Neural progenitor cell (in vitro differentiated cells): ENCODE measurements at regions not wholly inside any gene's neighbourhood (a gene's known extent, or its start where the extent isn't known, plus 50 kb on each side); places are given as distances from the start of the nearest gene placed in this dataset.

Experiments
- DNase-seq: peaks from one replicate; pipeline ENCODE4 v3.0.0-alpha.2; 2016; ENCODE audit warnings: low spot score
- H2AFZ ChIP-seq: fragments of 200-600 bp; sonication (generic); replicated peaks from 2 replicates; pipeline ENCODE4 v1.6.1; 2016; ENCODE audit warnings: antibody characterized with exemption
- H3F3A ChIP-seq: fragments of 200-600 bp; sonication (generic); 2 replicates; pipeline ENCODE4 v1.6.1; 2016; ENCODE audit warnings: antibody characterized with exemption, low read depth
- H3K27ac ChIP-seq: fragments of 200-600 bp; sonication (generic); 2 replicates; pipeline ENCODE4 v1.5.1; 2016; ENCODE audit warnings: mild to moderate bottlenecking
- H3K27me3 ChIP-seq: fragments of 200-600 bp; sonication (generic); 2 replicates; pipeline ENCODE4 v1.6.1; 2016; ENCODE audit warnings: mild to moderate bottlenecking, moderate library complexity
- H3K36me3 ChIP-seq: fragments of 200-600 bp; sonication (generic); 2 replicates; pipeline ENCODE4 v1.5.1; 2016
- H3K4me1 ChIP-seq: fragments of 200-600 bp; sonication (generic); 2 replicates; pipeline ENCODE4 v1.6.1; 2016; ENCODE audit warnings: mixed run types
- H3K4me2 ChIP-seq: fragments of 200-600 bp; sonication (generic); 2 replicates; pipeline ENCODE4 v1.6.1; 2016
- H3K4me3 ChIP-seq: fragments of 200-600 bp; sonication (generic); 2 replicates; pipeline ENCODE4 v1.5.1; 2016
- H3K79me2 ChIP-seq: fragments of 200-600 bp; sonication (generic); 2 replicates; pipeline ENCODE4 v1.6.1; 2016; ENCODE audit warnings: low read depth
- H3K9ac ChIP-seq: fragments of 200-600 bp; sonication (generic); 2 replicates; pipeline ENCODE4 v1.6.1; 2016
- H3K9me3 ChIP-seq: fragments of 200-600 bp; sonication (generic); 2 replicates; pipeline ENCODE4 v1.5.1; 2016; ENCODE audit warnings: low read depth
- H4K20me1 ChIP-seq: fragments of 200-600 bp; sonication (generic); 2 replicates; pipeline ENCODE4 v1.6.1; 2016; ENCODE audit warnings: low read depth
- H3K27ac Mint-ChIP-seq: 3 replicates; pipeline ENCODE4 v1.8.0; 2021; ENCODE audit warnings: mixed read lengths
- H3K27me3 Mint-ChIP-seq: 2 replicates; pipeline ENCODE4 v1.8.0; 2022; ENCODE audit warnings: low read depth, mild to moderate bottlenecking, inconsistent platforms, moderate library complexity, mixed read lengths; ENCODE audit not compliant: insufficient read depth
- H3K36me3 Mint-ChIP-seq: 3 replicates; pipeline ENCODE4 v1.8.0; 2021; ENCODE audit warnings: mixed read lengths
- H3K4me1 Mint-ChIP-seq: 3 replicates; pipeline ENCODE4 v1.8.0; 2021; ENCODE audit warnings: mixed read lengths
- H3K4me3 Mint-ChIP-seq: 3 replicates; pipeline ENCODE4 v1.8.0; 2021; ENCODE audit warnings: mild to moderate bottlenecking, moderate library complexity, mixed read lengths
- H3K9me3 Mint-ChIP-seq: 3 replicates; pipeline ENCODE4 v1.8.0; 2020; ENCODE audit warnings: mixed read lengths
- CTCF ChIP-seq: fragments of 200-600 bp; sonication (generic); IDR thresholded peaks from 2 replicates; pipeline ENCODE4 v1.5.1; 2017; ENCODE audit warnings: antibody characterized with exemption, mild to moderate bottlenecking
- EZH2 ChIP-seq: fragments of 200-600 bp; sonication (generic); IDR thresholded peaks from 2 replicates; pipeline ENCODE4 v1.6.1; 2017; ENCODE audit warnings: antibody characterized with exemption, mild to moderate bottlenecking, moderate library complexity
- EZH2phosphoT487 ChIP-seq: fragments of 200-600 bp; sonication (generic); IDR thresholded peaks from 2 replicates; pipeline ENCODE4 v1.6.1; 2017; ENCODE audit warnings: antibody characterized with exemption

GRCh38 chr11:36890121-36890679 is 292.2 kb upstream of the RAG2 start:
- Histone ChIP-seq H3K36me3 (no peaks in the 10 kb centered on the region), H3K9ac (no peak overlapping the region), H3K4me2 (no peak overlapping the region), H4K20me1 (no peaks in the 10 kb centered on the region), H3F3A (no peaks in the 10 kb centered on the region), H3K9me3 (no peaks in the 10 kb centered on the region), H3K27me3 (no peaks in the 10 kb centered on the region), H2AFZ (no peak overlapping the region), H3K4me3 (no peak overlapping the region), H3K4me1 (no peaks in the 10 kb centered on the region), H3K27ac (no peak overlapping the region), H3K79me2 (no peaks in the 10 kb centered on the region)
- Mint-ChIP-seq H3K27ac (no peak overlapping the region), H3K4me3 (no peak overlapping the region), H3K36me3 (no peaks in the 10 kb centered on the region), H3K27me3 (no peaks in the 10 kb centered on the region), H3K4me1 (no peaks in the 10 kb centered on the region), H3K9me3 (no peaks in the 10 kb centered on the region)
- DNase-seq: no peak
- TF ChIP-seq EZH2phosphoT487: no peak
- no peak for TF ChIP-seq CTCF
- no peak for TF ChIP-seq EZH2

- no peaks in the 10 kb centered on the region for H3K4me1 ChIP-seq
- no peaks in the 10 kb centered on the region for H4K20me1 ChIP-seq
- no peak overlapping the region for H3K27ac Mint-ChIP-seq
- TF ChIP-seq CTCF (no peak), EZH2phosphoT487 (no peak), EZH2 (no peak)
- no peak overlapping the region for H3K9ac ChIP-seq
- H3K4me3 Mint-ChIP-seq: no peak overlapping the region
- no peaks in the 10 kb centered on the region for H3K4me1 Mint-ChIP-seq
- no peak for DNase-seq
- H3K4me2 ChIP-seq: no peak overlapping the region
- H3K79me2 ChIP-seq: no peaks in the 10 kb centered on the region
- H3K4me3 ChIP-seq: no peak overlapping the region
- H3K27me3 Mint-ChIP-seq: peaks cover 6% of the 10 kb centered on the region
- H3K9me3 Mint-ChIP-seq: no peaks in the 10 kb centered on the region
- no peak overlapping the region for H2AFZ ChIP-seq
- no peaks in the 10 kb centered on the region for H3K27me3 ChIP-seq
- no peak overlapping the region for H3K27ac ChIP-seq
- H3K36me3 Mint-ChIP-seq: no peaks in the 10 kb centered on the region
- H3K9me3 ChIP-seq: no peaks in the 10 kb centered on the region
- H3F3A ChIP-seq: no peaks in the 10 kb centered on the region
- no peaks in the 10 kb centered on the region for H3K36me3 ChIP-seq
These were observed 287.1 kb upstream of the RAG2 start for GRCh38 chr11:36885154-36885553.

- H4K20me1 ChIP-seq: no peaks in the 10 kb centered on the region
- no peaks in the 10 kb centered on the region for H3K27me3 ChIP-seq
- peaks cover 6% of the 10 kb centered on the region for H3K27me3 Mint-ChIP-seq
- H3K4me3 ChIP-seq: no peak overlapping the region
- H3K36me3 Mint-ChIP-seq: no peaks in the 10 kb centered on the region
- TF ChIP-seq EZH2phosphoT487: no peak
- TF ChIP-seq CTCF: no peak
- H3K4me1 Mint-ChIP-seq: no peaks in the 10 kb centered on the region
- no peak overlapping the region for H3K27ac ChIP-seq
- no peaks in the 10 kb centered on the region for H3K9me3 ChIP-seq
- no peak for DNase-seq
- no peaks in the 10 kb centered on the region for H3F3A ChIP-seq
- H3K9me3 Mint-ChIP-seq: no peaks in the 10 kb centered on the region
- no peak overlapping the region for H3K9ac ChIP-seq
- H3K4me2 ChIP-seq: no peak overlapping the region
- no peaks in the 10 kb centered on the region for H3K79me2 ChIP-seq
- no peak overlapping the region for H3K4me3 Mint-ChIP-seq
- no peaks in the 10 kb centered on the region for H3K4me1 ChIP-seq
- no peak overlapping the region for H3K27ac Mint-ChIP-seq
- H2AFZ ChIP-seq: no peak overlapping the region
- H3K36me3 ChIP-seq: no peaks in the 10 kb centered on the region
These were observed 280.7 kb upstream of the RAG2 start for GRCh38 chr11:36878737-36879136.
